GM23338 (cell line): ENCODE measurements at regions not wholly inside any gene's neighbourhood (a gene's known extent, or its start where the extent isn't known, plus 50 kb on each side); places are given as distances from the start of the nearest gene placed in this dataset.

Source experiments
- CREB1 ChIP-seq: fragments of 250-450 bp; sonication (Bioruptor Pico); IDR thresholded peaks from 2 replicates; pipeline ENCODE4 v1.5.0; 2020; ENCODE audit warnings: low read depth, mild to moderate bottlenecking, moderate library complexity
- CTCF ChIP-seq, 2 experiments: fragments of 200-600 bp in 1 of 2; sonication (generic) in 1 of 2; conservative IDR thresholded peaks; 2 replicates each; pipeline versions ENCODE4 v1.5.1 to v1.6.1; 2016 to 2017; ENCODE audit warnings: antibody characterized with exemption in 2 of 2, low read depth in 2 of 2, mild to moderate bottlenecking in 2 of 2, moderate library complexity in 1 of 2
- ETS1 ChIP-seq: IDR thresholded peaks from 2 replicates; pipeline ENCODE4 v1.6.1; 2016; ENCODE audit warnings: antibody characterized with exemption
- EZH2 ChIP-seq: fragments of 200-600 bp; sonication (generic); IDR thresholded peaks from one replicate; pipeline ENCODE4 v1.8.0; 2017; ENCODE audit warnings: antibody characterized with exemption, mild to moderate bottlenecking, low read depth; ENCODE audit not compliant: unreplicated experiment
- EZH2phosphoT487 ChIP-seq: fragments of 200-600 bp; sonication (generic); IDR thresholded peaks from one replicate; pipeline ENCODE4 v1.8.1; 2018; ENCODE audit warnings: antibody characterized with exemption; ENCODE audit not compliant: unreplicated experiment
- JUNB ChIP-seq: IDR thresholded peaks from one replicate; pipeline ENCODE4 v1.6.1; 2016; ENCODE audit warnings: antibody characterized with exemption; ENCODE audit not compliant: unreplicated experiment
- NANOG ChIP-seq: IDR thresholded peaks from 2 replicates; pipeline ENCODE4 v1.6.1; 2016; ENCODE audit warnings: antibody characterized with exemption, borderline replicate concordance
- POLR2AphosphoS5 ChIP-seq: IDR thresholded peaks from 2 replicates; pipeline ENCODE4 v1.6.1; 2016; ENCODE audit warnings: antibody characterized with exemption, low read depth
- ZNF114 ChIP-seq: fragments of 250-450 bp; sonication (Bioruptor Pico); IDR thresholded peaks from 2 replicates; pipeline ENCODE4 v1.5.0; 2020; ENCODE audit warnings: mild to moderate bottlenecking, moderate library complexity
- ZNF331 ChIP-seq: fragments of 250-450 bp; sonication (Bioruptor Pico); IDR thresholded peaks from 2 replicates; pipeline ENCODE4 v1.5.0; 2020; ENCODE audit warnings: low read depth, mild to moderate bottlenecking, moderate library complexity
- ZNF462 ChIP-seq: fragments of 250-450 bp; sonication (Bioruptor Pico); IDR thresholded peaks from 2 replicates; pipeline ENCODE4 v1.5.0; 2020; ENCODE audit warnings: mild to moderate bottlenecking, moderate library complexity

DNA sequence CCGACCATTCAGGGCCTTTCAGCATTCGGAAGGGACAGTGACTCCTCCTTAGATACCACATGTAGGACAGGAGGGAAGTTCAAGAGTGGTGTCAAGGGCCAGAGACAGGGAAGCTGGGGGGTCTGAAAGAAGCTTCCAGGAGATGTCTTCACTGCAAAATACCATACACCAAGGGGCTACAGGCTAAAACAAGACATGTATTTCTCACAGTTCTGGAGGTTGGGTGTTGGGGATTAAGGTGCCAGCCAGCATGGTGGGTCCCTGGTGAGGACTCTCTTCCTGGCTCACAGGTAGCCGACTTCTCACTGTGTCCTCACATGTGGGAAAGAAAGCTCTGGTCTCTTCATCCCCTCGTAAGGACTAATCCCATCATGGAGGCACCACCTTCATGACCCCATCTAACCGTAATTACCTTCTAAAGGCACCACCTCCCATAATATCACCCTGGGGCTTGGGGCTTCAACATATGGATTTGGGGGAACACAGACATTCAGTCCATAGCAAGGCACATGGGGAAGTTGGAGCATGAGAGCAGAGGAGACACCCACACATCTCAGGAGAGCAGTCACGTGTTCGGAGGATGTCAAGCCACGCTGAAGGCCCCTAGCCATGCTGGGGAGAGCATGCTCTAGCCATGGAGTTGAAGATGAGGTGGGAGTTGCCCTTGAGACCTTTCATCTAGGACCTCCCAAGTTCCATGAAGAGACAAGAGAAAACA lies 73.9 kb upstream of the GDF10 start (continued):
- TF ChIP-seq ZNF462 (CRISPR knock-in tag) (no peak), POLR2AphosphoS5 (no peak), EZH2 (no peak), CTCF (conservative IDR thresholded peaks at IDR 0.05; ENCODE audit: low read depth in 2 of 2) (no peak), JUNB (no peak), CREB1 (CRISPR knock-in tag) (no peak), NANOG (no peak), ETS1 (no peak), EZH2phosphoT487 (no peak), ZNF331 (CRISPR knock-in tag) (no peak), ZNF114 (CRISPR knock-in tag) (no peak)
